GM19099 (cell line): ENCODE measurements at regions not wholly inside any gene's neighbourhood (a gene's known extent, or its start where the extent isn't known, plus 50 kb on each side); places are given as distances from the start of the nearest gene placed in this dataset.

Experiments
- POLR2A ChIP-seq: IDR thresholded peaks from 3 replicates; pipeline ENCODE4 v1.6.1; 2011; ENCODE audit warnings: low read depth; ENCODE audit not compliant: insufficient read length; ENCODE audit errors: extremely low read depth

GRCh38 chr13:105474983-105475610 lies 1060.4 kb downstream of the EFNB2 start:
- no peak for TF ChIP-seq POLR2A

- TF ChIP-seq POLR2A = no peak
Observed at GRCh38 chr13:105471673-105472072, 1063.8 kb downstream of the EFNB2 start.

- TF ChIP-seq POLR2A = no peak
Observed at GRCh38 chr13:105466376-105466775, 1069.1 kb downstream of the EFNB2 start.

DNA sequence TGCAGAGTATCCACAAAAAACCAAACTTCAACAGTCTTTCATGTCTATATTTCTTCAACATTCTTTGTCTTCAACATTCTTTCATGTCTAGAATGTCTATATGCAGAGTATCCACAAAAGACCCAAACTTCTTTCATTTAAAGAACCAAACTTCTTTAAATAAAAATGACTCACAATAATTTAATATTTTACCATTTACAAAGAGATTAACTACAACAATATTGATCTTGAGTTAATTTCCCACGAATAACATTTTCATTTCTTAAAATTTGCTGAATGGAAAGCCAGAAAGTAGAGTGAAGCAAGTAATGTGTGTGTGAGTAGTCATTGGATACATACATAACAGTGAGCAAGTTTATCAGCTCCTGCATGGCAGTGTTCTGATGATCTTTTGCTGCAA lies 1069.7 kb downstream of the EFNB2 start, which contains the start of gene DAOA:
Gene DAOA (plus strand): TSS at position 301 of the 400 bp plus-strand sequence.
- no peak for TF ChIP-seq POLR2A

DNA sequence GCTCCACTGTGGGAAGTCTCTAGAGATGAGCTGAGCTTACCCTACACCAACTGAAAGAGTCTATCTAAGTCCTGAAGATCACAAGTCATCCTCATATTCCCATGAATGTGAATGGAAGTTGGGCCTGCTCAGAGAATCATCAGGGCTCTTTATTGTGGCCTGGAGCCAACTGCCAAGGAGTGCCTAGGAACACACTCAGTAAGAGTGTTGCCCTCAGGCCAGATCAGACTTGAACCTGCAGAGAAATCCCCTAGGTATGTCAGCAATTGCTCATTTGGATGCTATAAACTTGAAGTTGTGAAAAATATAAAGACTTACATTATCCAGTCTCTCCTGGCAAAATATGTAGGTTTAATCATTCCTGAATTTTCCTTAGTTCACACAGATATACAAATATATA lies 1070.2 kb downstream of the EFNB2 start:
- TF ChIP-seq POLR2A = no peak

DNA sequence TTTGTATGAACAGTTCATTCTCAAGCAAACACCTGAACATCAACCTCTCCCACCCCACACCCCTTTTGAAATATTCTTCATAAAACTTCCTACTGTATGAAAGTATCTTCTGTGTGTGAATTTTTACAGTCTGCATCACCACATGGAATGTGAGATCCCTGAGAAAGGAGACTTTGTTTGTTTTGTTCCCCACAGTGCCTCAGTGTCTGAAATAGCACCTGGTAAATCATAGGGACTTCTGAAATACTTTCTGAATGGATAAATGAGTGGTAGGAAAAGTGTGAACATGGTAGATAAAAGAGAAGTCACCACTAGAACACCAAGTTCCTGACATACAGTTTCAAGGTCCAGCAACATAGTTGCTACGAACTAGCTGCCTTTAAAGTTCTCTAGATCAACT lies 1071.2 kb downstream of the EFNB2 start:
- TF ChIP-seq POLR2A = no peak

- TF ChIP-seq POLR2A = no peak
Observed at GRCh38 chr13:105463011-105463501, 1072.4 kb downstream of the EFNB2 start.

DNA sequence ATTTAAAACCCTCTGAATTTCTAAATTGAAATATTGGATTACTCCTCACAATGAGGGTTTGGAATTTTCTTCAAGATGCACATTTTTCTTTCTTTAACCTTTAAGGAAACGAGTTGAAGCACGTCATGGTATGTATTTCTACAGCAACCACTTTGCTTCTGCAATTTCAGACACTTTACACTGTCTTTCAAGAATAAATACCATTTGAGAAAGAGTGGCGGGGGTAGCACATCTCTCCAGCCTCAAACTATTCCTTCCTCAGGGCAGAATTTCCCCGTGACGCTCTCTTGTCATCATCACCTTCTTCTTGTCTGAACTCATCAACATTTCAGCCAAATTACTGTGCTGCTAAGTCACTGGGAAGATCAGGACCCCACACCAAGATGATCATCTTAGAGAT lies 1073.4 kb downstream of the EFNB2 start:
- no peak for TF ChIP-seq POLR2A

DNA sequence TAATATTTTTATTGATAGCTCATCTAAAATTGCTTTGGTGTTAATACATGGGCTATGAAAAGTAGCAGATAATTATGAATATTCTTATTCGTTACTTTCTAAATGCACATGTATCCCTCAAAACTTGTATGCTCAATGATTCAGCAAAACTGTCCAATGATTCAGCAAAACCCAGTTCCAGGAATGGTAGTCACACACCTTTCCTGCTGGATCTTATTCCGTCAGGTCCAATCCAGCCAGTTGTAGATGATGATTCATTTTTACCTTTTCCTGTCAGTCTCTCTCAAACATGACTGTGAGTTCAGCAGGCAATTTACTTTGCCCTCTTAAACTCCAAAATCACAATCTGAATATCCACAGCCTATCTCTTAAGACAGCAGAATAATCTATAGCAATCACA lies 1082.6 kb downstream of the EFNB2 start:
- no peak for TF ChIP-seq POLR2A

DNA sequence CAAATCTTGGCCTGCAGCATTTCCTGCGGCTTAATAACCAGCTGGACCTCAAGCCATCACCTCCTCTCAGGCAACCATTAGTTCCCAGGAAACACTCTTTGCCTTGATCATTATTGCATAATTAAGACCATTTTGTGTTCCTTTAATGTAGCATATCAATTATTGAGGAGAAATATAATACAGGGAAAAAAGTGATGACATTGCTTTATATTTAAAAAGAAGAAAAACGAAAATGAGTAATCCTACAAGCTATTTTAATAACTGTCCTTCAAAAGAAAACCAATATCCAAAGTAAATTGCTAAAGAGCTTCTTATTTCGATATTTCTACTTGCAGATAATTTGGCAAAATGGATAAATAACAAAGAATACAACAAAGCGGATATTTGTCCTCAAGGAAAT lies 1084.7 kb downstream of the EFNB2 start:
- no peak for TF ChIP-seq POLR2A

GRCh38 chr13:105448811-105449210 lies 1086.7 kb downstream of the EFNB2 start:
- TF ChIP-seq POLR2A = no peak

DNA sequence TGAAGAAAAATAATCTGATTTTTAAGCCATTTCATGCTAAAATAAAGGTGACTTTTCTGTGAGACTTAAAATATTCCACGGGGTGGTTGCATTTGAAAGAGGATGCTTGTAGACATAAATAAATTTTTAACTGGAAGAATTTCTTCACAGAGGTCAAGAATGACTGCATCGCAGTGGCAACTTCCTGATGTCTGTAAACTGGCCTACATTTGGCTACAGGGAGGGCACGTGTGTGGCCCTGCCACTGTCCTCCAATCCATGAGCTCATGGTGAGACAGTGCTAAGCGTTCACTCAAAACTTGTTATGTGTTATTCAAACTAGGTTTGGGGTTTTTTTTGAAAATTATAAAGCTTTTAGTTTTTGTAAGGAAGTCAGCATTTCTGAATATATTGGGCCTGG lies 1089.3 kb downstream of the EFNB2 start:
- no peak for TF ChIP-seq POLR2A

GRCh38 chr13:105445796-105446195 lies 1089.7 kb downstream of the EFNB2 start:
- no peak for TF ChIP-seq POLR2A

GRCh38 chr13:105442949-105443699 lies 1092.3 kb downstream of the EFNB2 start:
- TF ChIP-seq POLR2A = no peak

- no peak for TF ChIP-seq POLR2A
Observed at GRCh38 chr13:105442040-105442439, 1093.4 kb downstream of the EFNB2 start.

- no peak for TF ChIP-seq POLR2A
Observed at GRCh38 chr13:105441051-105441750, 1094.3 kb downstream of the EFNB2 start.
